ENCODE measurements at regions not wholly inside any gene's neighbourhood (a gene's known extent, or its start where the extent isn't known, plus 50 kb on each side); places are given as distances from the start of the nearest gene placed in this dataset.

GRCh38 chr1:55658917-55659316 is 443.8 kb upstream of the USP24 start:
- DNase-seq (ENCODE audit: low spot score) = no peak
- Histone ChIP-seq H3K9me3 (no peaks in the 10 kb centered on the region), H3K4me1 (replicated peaks) (no peaks in the 10 kb centered on the region), H3K27ac (no peak overlapping the region), H3K4me3 (no peak overlapping the region), H3K36me3 (no peaks in the 10 kb centered on the region), H3K27me3 (replicated peaks; ENCODE audit: insufficient read depth) (no peaks in the 10 kb centered on the region)
- no peak for TF ChIP-seq POLR2A (IDR thresholded peaks at IDR 0.05)
- TF ChIP-seq CTCF (IDR thresholded peaks at IDR 0.05) = no peak
- no peak for TF ChIP-seq POLR2AphosphoS5 (IDR thresholded peaks at IDR 0.05)
- intact Hi-C loops (cut with DNase I) = loop anchor here (5.0 kb wide), 2 partner anchors 282 to 918 kb away; partner anchors contain the start of gene PLPP3
- WGBS = 59% methylated on average over 2 of the region's 2 CpGs

GRCh38 chr1:55654750-55655149 is 439.6 kb upstream of the USP24 start:
- H3K27ac ChIP-seq = peak overlapping the region; percentile 45 to 61
- H3K9me3 ChIP-seq = no peaks in the 10 kb centered on the region
- no peaks in the 10 kb centered on the region for H3K4me1 ChIP-seq (replicated peaks)
- H3K4me3 ChIP-seq = no peak overlapping the region
- WGBS = 30% methylated on average over 4 of the region's 4 CpGs
- no peak for DNase-seq (ENCODE audit: low spot score)
- H3K27me3 ChIP-seq (replicated peaks; ENCODE audit: insufficient read depth) = no peaks in the 10 kb centered on the region
- TF ChIP-seq CTCF (IDR thresholded peaks at IDR 0.05) (no peak), POLR2A (IDR thresholded peaks at IDR 0.05) (no peak), POLR2AphosphoS5 (IDR thresholded peaks at IDR 0.05) (no peak)
- intact Hi-C loops (cut with DNase I) = loop anchor here (5.0 kb wide), 3 partner anchors 67 to 923 kb away; partner anchors contain the start of gene PLPP3
- H3K36me3 ChIP-seq = no peaks in the 10 kb centered on the region

- no peaks in the 10 kb centered on the region for H3K9me3 ChIP-seq
- H3K36me3 ChIP-seq = no peaks in the 10 kb centered on the region
- no peak overlapping the region for H3K4me3 ChIP-seq
- no peaks in the 10 kb centered on the region for H3K4me1 ChIP-seq (replicated peaks)
- no peaks in the 10 kb centered on the region for H3K27me3 ChIP-seq (replicated peaks; ENCODE audit: insufficient read depth)
- no peak for DNase-seq (ENCODE audit: low spot score)
- H3K27ac ChIP-seq = peak overlapping the region; percentile 45 to 61
- intact Hi-C loops (cut with DNase I) = loop anchor here (5.0 kb wide), 1 partner anchor 67 kb away; no protein-coding TSS in a partner anchor
- no peak for TF ChIP-seq POLR2A (IDR thresholded peaks at IDR 0.05)
- no peak for TF ChIP-seq POLR2AphosphoS5 (IDR thresholded peaks at IDR 0.05)
- TF ChIP-seq CTCF (IDR thresholded peaks at IDR 0.05) = no peak
These were observed 439.0 kb upstream of the USP24 start for GRCh38 chr1:55654171-55654570.

GRCh38 chr1:55650444-55650843 is 435.3 kb upstream of the USP24 start:
- DNase-seq (ENCODE audit: low spot score) = no peak
- Histone ChIP-seq H3K27ac (no peak overlapping the region), H3K27me3 (replicated peaks; ENCODE audit: insufficient read depth) (no peaks in the 10 kb centered on the region), H3K9me3 (no peaks in the 10 kb centered on the region), H3K4me3 (no peak overlapping the region), H3K36me3 (no peaks in the 10 kb centered on the region), H3K4me1 (replicated peaks) (no peaks in the 10 kb centered on the region)
- intact Hi-C loops (cut with DNase I) = loop anchor here (5.0 kb wide), 1 partner anchor 63 kb away; no protein-coding TSS in a partner anchor
- TF ChIP-seq POLR2AphosphoS5 (IDR thresholded peaks at IDR 0.05) = no peak
- TF ChIP-seq POLR2A (IDR thresholded peaks at IDR 0.05) = no peak
- no peak for TF ChIP-seq CTCF (IDR thresholded peaks at IDR 0.05)
- WGBS = 24% methylated on average over 3 of the region's 3 CpGs

GRCh38 chr1:55646181-55646580 is 431.0 kb upstream of the USP24 start:
- Histone ChIP-seq H3K9me3 (no peaks in the 10 kb centered on the region), H3K4me3 (no peak overlapping the region), H3K27ac (no peak overlapping the region), H3K4me1 (replicated peaks) (no peaks in the 10 kb centered on the region), H3K36me3 (no peaks in the 10 kb centered on the region), H3K27me3 (replicated peaks; ENCODE audit: insufficient read depth) (no peaks in the 10 kb centered on the region)
- intact Hi-C loops (cut with DNase I) = no loop called here
- DNase-seq (ENCODE audit: low spot score) = no peak
- WGBS = 77% methylated on average over 1 of the region's 1 CpG
- TF ChIP-seq CTCF (IDR thresholded peaks at IDR 0.05) (no peak), POLR2AphosphoS5 (IDR thresholded peaks at IDR 0.05) (no peak), POLR2A (IDR thresholded peaks at IDR 0.05) (no peak)

Measured in prostate gland (tissue), 2 donors.